Heart left ventricle (tissue), 16 donors: ENCODE measurements at regions not wholly inside any gene's neighbourhood (a gene's known extent, or its start where the extent isn't known, plus 50 kb on each side); places are given as distances from the start of the nearest gene placed in this dataset.

Experiments
- ATAC-seq, 4 donors: fragments of 200-7000 bp; cut with Tn5 transposase; one replicate each; pipeline ENCODE4 v1.9.1; 2020 to 2022; ENCODE audit warnings: moderate library complexity in 4 of 4, mild to moderate bottlenecking in 3 of 4, moderate number of reproducible peaks in 1 of 4
- DNase-seq, 5 donors: peaks; one replicate each; pipeline ENCODE4 v3.0.0-alpha.2; 2020
- H3K27ac ChIP-seq, 12 donors: fragments of 200-600 bp; sonication (generic) in 4 of 12; one replicate each; pipeline versions ENCODE4 v1.5.0 to v1.8.0; 2016 to 2022; ENCODE audit warnings: mild to moderate bottlenecking in 2 of 12
- H3K27me3 ChIP-seq, 9 donors: fragments of 200-600 bp; sonication (generic) in 2 of 9; one replicate each; pipeline versions ENCODE4 v1.5.1 to v1.8.0; 2016 to 2022; ENCODE audit warnings: mild to moderate bottlenecking in 3 of 9
- H3K36me3 ChIP-seq, 9 donors: fragments of 200-600 bp; sonication (generic) in 2 of 9; one replicate each; pipeline versions ENCODE4 v1.5.0 to v1.8.0; 2018 to 2022; ENCODE audit warnings: mild to moderate bottlenecking in 2 of 9
- H3K4me1 ChIP-seq, 12 donors: fragments of 200-600 bp; sonication (generic) in 4 of 12; one replicate each; pipeline versions ENCODE4 v1.5.0 to v1.8.0; 2016 to 2022; ENCODE audit warnings: mild to moderate bottlenecking in 3 of 12
- H3K4me3 ChIP-seq, 12 donors: fragments of 200-600 bp; sonication (generic) in 4 of 12; one replicate each; pipeline versions ENCODE4 v1.5.0 to v1.8.0; 2017 to 2022; ENCODE audit warnings: mild to moderate bottlenecking in 9 of 12, moderate library complexity in 4 of 12
- H3K9me3 ChIP-seq, 12 donors: fragments of 200-600 bp; sonication (generic) in 4 of 12; one replicate each; pipeline versions ENCODE4 v1.5.0 to v1.8.0; 2016 to 2022; ENCODE audit warnings: mild to moderate bottlenecking in 1 of 12
- CTCF ChIP-seq, 12 donors: fragments of 200-600 bp; sonication (generic) in 4 of 12; IDR thresholded peaks; one replicate each; pipeline versions ENCODE4 v1.5.0 to v1.8.0; 2018 to 2022; ENCODE audit warnings: antibody characterized with exemption in 12 of 12, mild to moderate bottlenecking in 5 of 12
- POLR2A ChIP-seq, 2 donors: fragments of 450-650 bp; IDR thresholded peaks; one replicate each; pipeline ENCODE4 v1.6.1; 2017; ENCODE audit warnings: antibody characterized with exemption in 2 of 2, mild to moderate bottlenecking in 2 of 2, moderate library complexity in 2 of 2
- WGBS, 4 donors: extraction: QIAGEN DNeasy Blood & Tissue Kit in 2 of 4; methylation state at CpG; one replicate each; pipeline versions ENCODE4 v1.1.5 to v1.1.7; 2013 to 2018; 5-methylcytosine and 5-hydroxymethylcytosine counted together
- intact Hi-C, 10 donors: fragments of 100-400 bp; cut with DNase I; formaldehyde crosslinking; loops; one replicate each; pipeline versions ENCODE4 v1.11.1 to v1.14.2; 2022
- donor health status: ischemic (EF 13 %, LVEDD 7.1; RV severe dilation, severe dysfunction).
- donor health status: healthy with polysubstance abuse.
- donor health status: DM: no; HTN: yes; CAD: no.
- donor health status: DM: no; HTN: no; CAD: no.
- donor health status: ischemic (EF 25% LVEDD 6.9; RV normal size, moderate dysfunction).
- donor health status: ischemic (EF 25% LVEDD 5.7; RV mildly dilated, moderate dysfunction).
- donor health status: healthy.
- donor health status: DM: yes; HTN: yes; CAD: no.
- donor health status: ischemic (EF 35%, LVEDD 5.7; RV mildly dilated, moderate dysfunction).
- donor health status: nonischemic (EF 11% LVEDD 7.7; RV severe dilation, severe dysfunction).
- donor health status: DM: yes; HTN: yes; CAD: no.
- donor health status: PGD.
- donor health status: ischemic (EF 29% LVEDD 5.4; RV normal size, mild dysfunction).
- donor health status: nonischemic (EF 23%, LVEDD 6.1; RV moderate dilation, normal function).

- intact Hi-C loops = no loop called here
- no peak overlapping the region for H3K4me3 ChIP-seq
- no peaks in the 10 kb centered on the region for H3K27me3 ChIP-seq
- DNase-seq (no peak), ATAC-seq (no peak)
- H3K9me3 ChIP-seq = no peaks in the 10 kb centered on the region
- H3K36me3 ChIP-seq = no peaks in the 10 kb centered on the region
- no peak overlapping the region for H3K27ac ChIP-seq
- no peak for TF ChIP-seq CTCF (IDR thresholded peaks at IDR 0.05)
- TF ChIP-seq POLR2A (IDR thresholded peaks at IDR 0.05) = no peak
- H3K4me1 ChIP-seq = no peaks in the 10 kb centered on the region
- WGBS, 4 donors = 85 to 89% (median 88%) methylated on average over 7 of the region's 7 CpGs
Observed at GRCh38 chr14:29102266-29102665, 335.7 kb downstream of the FOXG1 start.

- no peaks in the 10 kb centered on the region for H3K4me1 ChIP-seq
- no peak overlapping the region for H3K27ac ChIP-seq
- no peak for TF ChIP-seq POLR2A (IDR thresholded peaks at IDR 0.05)
- TF ChIP-seq CTCF (IDR thresholded peaks at IDR 0.05) = no peak
- no peaks in the 10 kb centered on the region for H3K9me3 ChIP-seq
- H3K4me3 ChIP-seq = no peak overlapping the region
- intact Hi-C loops = no loop called here
- H3K27me3 ChIP-seq = no peaks in the 10 kb centered on the region
- 80 to 86% (median 82%) methylated on average over 2 of the region's 2 CpGs for WGBS, 4 donors
- no peaks in the 10 kb centered on the region for H3K36me3 ChIP-seq
- DNase-seq (no peak), ATAC-seq (no peak)
Observed at GRCh38 chr14:29102996-29103395, 336.4 kb downstream of the FOXG1 start.

GRCh38 chr14:29108908-29109307, 342.3 kb downstream of the FOXG1 start:
- DNase-seq (no peak), ATAC-seq (no peak)
- WGBS, 4 donors = 87 to 95% (median 91%) methylated on average over 1 of the region's 1 CpG
- no peak for TF ChIP-seq POLR2A (IDR thresholded peaks at IDR 0.05)
- no peak for TF ChIP-seq CTCF (IDR thresholded peaks at IDR 0.05)
- H3K4me1 ChIP-seq = no peaks in the 10 kb centered on the region
- no peaks in the 10 kb centered on the region for H3K27me3 ChIP-seq
- no peak overlapping the region for H3K27ac ChIP-seq
- H3K36me3 ChIP-seq = no peaks in the 10 kb centered on the region
- H3K4me3 ChIP-seq = no peak overlapping the region
- intact Hi-C loops = no loop called here
- peaks cover 0 to 9% (median 0%) of the 10 kb centered on the region in 12 donors for H3K9me3 ChIP-seq

- no peak for DNase-seq
- Histone ChIP-seq H3K4me3 (no peak overlapping the region), H3K9me3 (peaks cover 0 to 9% (median 0%) of the 10 kb centered on the region in 12 donors), H3K36me3 (no peaks in the 10 kb centered on the region), H3K27me3 (no peaks in the 10 kb centered on the region), H3K27ac (no peak overlapping the region), H3K4me1 (no peaks in the 10 kb centered on the region)
- 75 to 87% (median 83%) methylated on average over 1 of the region's 1 CpG for WGBS, 4 donors
- intact Hi-C loops = no loop called here
- no peak for ATAC-seq
- TF ChIP-seq POLR2A (IDR thresholded peaks at IDR 0.05) (no peak), CTCF (IDR thresholded peaks at IDR 0.05) (no peak)
Observed at GRCh38 chr14:29109589-29109988, 343.0 kb downstream of the FOXG1 start.
